K562 (cell line): ENCODE measurements at regions not wholly inside any gene's neighbourhood (a gene's known extent, or its start where the extent isn't known, plus 50 kb on each side); places are given as distances from the start of the nearest gene placed in this dataset.

Source experiments
- ATAC-seq: fragments of 200-7000 bp; cut with Tn5 transposase; 3 replicates; pipeline ENCODE4 v1.9.1; 2020; ENCODE audit warnings: moderate library complexity
- BruUV-seq: library from RNA; stranded (reverse); fragments of 400-500 nt; replicated peaks from 2 replicates; lab custom pipeline; 2021; lab: Mats Ljungman, UMichigan
- CTCF ChIA-PET: fragments of 300-600 bp; formaldehyde crosslinking; extraction: SDS; loops from one replicate; lab custom pipeline; 2021; ENCODE audit warnings: low intra/inter-chr PET ratio; lab: Yijun Ruan, JAX
- POLR2A ChIA-PET: fragments of 300-600, 350-650 bp; sonication (Branson Sonifier 250); formaldehyde crosslinking; extraction: SDS; loops from one replicate; lab custom pipeline; 2021; ENCODE audit warnings: antibody characterized with exemption, inconsistent platforms; lab: Yijun Ruan, JAX
- DNase-seq, 4 experiments: peaks; one replicate each; pipeline versions ENCODE4 v3.0.0 to v3.0.0-alpha.2; 2011 to 2018; ENCODE audit warnings: low spot score in 3 of 4, mixed read lengths in 3 of 4; ENCODE audit errors: extremely low read depth in 1 of 4
- FAIRE-seq: peaks from 2 replicates; lab custom pipeline; 2011; peaks lifted over from hg19 to GRCh38; lab: Jason Lieb, UNC
- H2AFZ ChIP-seq: 2 replicates; pipeline ENCODE4 v1.6.0; 2011; ENCODE audit warnings: low read depth, low read length, control low read depth, inconsistent platforms
- H3K27ac ChIP-seq: fragments of 200-600 bp; 3 replicates; pipeline ENCODE4 v1.8.0; 2011; ENCODE audit warnings: low read depth, mild to moderate bottlenecking, control low read depth, inconsistent platforms, low read length, moderate library complexity, mixed read lengths; ENCODE audit errors: extremely low read depth
- H3K27me3 ChIP-seq, 2 experiments: fragments of 300-600 bp in 1 of 2; 2 replicates in 1 of 2; 3 replicates in 1 of 2; pipeline versions ENCODE4 v1.6.0 to v1.8.0; 2011; ENCODE audit warnings: inconsistent platforms in 2 of 2, low read length in 2 of 2, mild to moderate bottlenecking in 1 of 2, mixed read lengths in 1 of 2, moderate library complexity in 1 of 2; ENCODE audit not compliant: control insufficient read depth in 2 of 2, insufficient read depth in 2 of 2
- H3K36me3 ChIP-seq: fragments of 300-600 bp; 3 replicates; pipeline ENCODE4 v1.8.0; 2011; ENCODE audit warnings: mild to moderate bottlenecking, low read length, inconsistent platforms; ENCODE audit not compliant: control insufficient read depth, insufficient read depth
- H3K4me1 ChIP-seq, 2 experiments: fragments of 200-600 bp in 1 of 2; replicated peaks in 1 of 2; 2 replicates in 1 of 2; 3 replicates in 1 of 2; pipeline versions ENCODE4 v1.5.1 to v1.8.0; 2011; ENCODE audit warnings: inconsistent platforms in 2 of 2, low read length in 2 of 2, mild to moderate bottlenecking in 1 of 2, mixed read lengths in 1 of 2, moderate library complexity in 1 of 2; ENCODE audit not compliant: control insufficient read depth in 2 of 2, insufficient read depth in 2 of 2
- H3K4me2 ChIP-seq: 2 replicates; pipeline ENCODE4 v1.6.1; 2011; ENCODE audit warnings: low read length, control low read depth, inconsistent platforms, mixed read lengths; ENCODE audit not compliant: insufficient read depth
- H3K4me3 ChIP-seq: fragments of 200-600 bp; sonication (generic), shearing (Covaris generic); 2 replicates; pipeline ENCODE4 v1.5.1; 2016; ENCODE audit warnings: control low read depth, inconsistent platforms
- H3K79me2 ChIP-seq: fragments of 200-600 bp; 3 replicates; pipeline ENCODE4 v1.8.0; 2011; ENCODE audit warnings: low read length, inconsistent platforms; ENCODE audit not compliant: control insufficient read depth, insufficient read depth
- H3K9ac ChIP-seq, 2 experiments: 2 replicates each; pipeline versions ENCODE4 v1.6.0 to v1.6.1; 2011; ENCODE audit warnings: low read depth in 2 of 2, low read length in 2 of 2, control low read depth in 1 of 2, inconsistent platforms in 1 of 2, mild to moderate bottlenecking in 1 of 2, mixed read lengths in 1 of 2; ENCODE audit not compliant: insufficient read depth in 1 of 2
- H3K9me1 ChIP-seq: one replicate; pipeline ENCODE4 v1.6.0; 2011; ENCODE audit warnings: inconsistent platforms, mild to moderate bottlenecking, low read length, moderate library complexity; ENCODE audit not compliant: control insufficient read depth, insufficient read depth
- H3K9me3 ChIP-seq: replicated peaks from 2 replicates; pipeline ENCODE4 v1.5.1; 2011; ENCODE audit warnings: low read depth, low read length, inconsistent platforms; ENCODE audit not compliant: control insufficient read depth, insufficient read depth
- H4K20me1 ChIP-seq: replicated peaks from 2 replicates; pipeline ENCODE4 v1.6.1; 2011; ENCODE audit warnings: low read length, inconsistent platforms, mixed read lengths; ENCODE audit not compliant: control insufficient read depth, insufficient read depth
- CBFA2T2 ChIP-seq: fragments of 450-650 bp; conservative IDR thresholded peaks from 2 replicates; pipeline ENCODE4 v1.6.1; 2017; ENCODE audit warnings: mild to moderate bottlenecking
- EGR1 ChIP-seq: fragments of 450-650 bp; conservative IDR thresholded peaks from 2 replicates; pipeline ENCODE4 v1.6.1; 2017; ENCODE audit warnings: mild to moderate bottlenecking
- MTF1 ChIP-seq: fragments of 250-450 bp; sonication (Bioruptor Pico); IDR thresholded peaks from 2 replicates; pipeline ENCODE4 v1.9.0; 2021; ENCODE audit warnings: moderate library complexity, mild to moderate bottlenecking, inconsistent platforms, borderline replicate concordance
- NEUROD1 ChIP-seq: fragments of 150-350 bp; IDR thresholded peaks from 2 replicates; pipeline ENCODE4 v1.6.1; 2014; ENCODE audit warnings: borderline replicate concordance, low read length, low read depth; ENCODE audit not compliant: partially characterized antibody
- PHF8 ChIP-seq: fragments of 200-600 bp; sonication (generic); IDR thresholded peaks from 2 replicates; pipeline ENCODE4 v1.6.1; 2012; ENCODE audit warnings: mixed run types, mild to moderate bottlenecking, inconsistent platforms, low read length, moderate library complexity, borderline replicate concordance
- RBBP5 ChIP-seq: fragments of 200-600 bp; sonication (generic); IDR thresholded peaks from 2 replicates; pipeline ENCODE4 v1.6.1; 2012; ENCODE audit warnings: borderline replicate concordance, mild to moderate bottlenecking, low read length, control low read depth, inconsistent platforms; ENCODE audit not compliant: insufficient read depth, poor library complexity, severe bottlenecking
- RBM25 ChIP-seq: fragments of 200-400 bp; formaldehyde crosslinking; IDR thresholded peaks from 2 replicates; pipeline ENCODE4 v1.6.1; 2018; ENCODE audit warnings: low read length, low read depth, moderate library complexity; ENCODE audit not compliant: severe bottlenecking
- VEZF1 ChIP-seq: fragments of 200-800 bp; sonication (Bioruptor generic); IDR thresholded peaks from 2 replicates; pipeline ENCODE4 v1.6.1; 2017; ENCODE audit warnings: missing genetic modification characterization, missing compliant biosample characterization
- ZNF165 ChIP-seq: fragments of 250-450 bp; sonication (Bioruptor Pico); IDR thresholded peaks from 2 replicates; pipeline ENCODE4 v1.4.0; 2020; ENCODE audit warnings: borderline replicate concordance
- ZNF518B ChIP-seq: fragments of 250-450 bp; sonication (Bioruptor Pico); IDR thresholded peaks from 2 replicates; pipeline ENCODE4 v1.5.0; 2021; ENCODE audit warnings: mild to moderate bottlenecking, moderate library complexity
- ZNF830 ChIP-seq: fragments of 250-450 bp; sonication (Bioruptor Pico); IDR thresholded peaks from 2 replicates; pipeline ENCODE4 v1.5.0; 2021; ENCODE audit warnings: mild to moderate bottlenecking
- WGBS: fragments of 100-300 bp; shearing (Covaris generic); methylation state at CpG from one replicate; pipeline ENCODE4 v1.1.6; 2016; ENCODE audit warnings: low coverage, mixed read lengths; ENCODE audit not compliant: insufficient coverage; ENCODE audit errors: missing lambda C conversion rate; 5-methylcytosine and 5-hydroxymethylcytosine counted together
- in situ Hi-C: fragments of 300-500 bp; cut with MboI; formaldehyde crosslinking; loops from 4 replicates; pipeline ENCODE4 v1.15.0; 2018; ENCODE audit warnings: inconsistent platforms, mixed read lengths
- intact Hi-C: fragments of 100-400 bp; cut with micrococcal nuclease; formaldehyde crosslinking; loops from 2 replicates; pipeline ENCODE4 v1.14.2; 2022

- H4K20me1 ChIP-seq: no peaks in the 10 kb centered on the region
- no peaks in the 10 kb centered on the region for H3K79me2 ChIP-seq
- intact Hi-C loops: no loop called here
- peaks cover 0 to 4% of the 10 kb centered on the region in 2 experiments; a peak in 1 of 5 replicates for H3K4me1 ChIP-seq
- no peak for TF ChIP-seq EGR1
- no peak for TF ChIP-seq ZNF830 (CRISPR knock-in tag)
- no peak for TF ChIP-seq ZNF518B (CRISPR knock-in tag)
- TF ChIP-seq RBBP5: no peak
- no peak for TF ChIP-seq ZNF165
- TF ChIP-seq MTF1 (CRISPR knock-in tag): no peak
- no peak for TF ChIP-seq PHF8
- no peak for TF ChIP-seq NEUROD1
- no peak for TF ChIP-seq CBFA2T2
- TF ChIP-seq RBM25: no peak
- TF ChIP-seq VEZF1 (CRISPR knock-in tag): no peak
- in situ Hi-C loops: no loop called here
- POLR2A ChIA-PET: no interaction called here
- H3K4me2 ChIP-seq: no peak overlapping the region
- H3K9ac ChIP-seq: no peak overlapping the region
- H3K9me3 ChIP-seq: no peaks in the 10 kb centered on the region
- FAIRE-seq (no peak), ATAC-seq (no peak), DNase-seq (no peak)
- 69% methylated on average over 1 of the region's 1 CpG for WGBS
- H3K27ac ChIP-seq: no peak overlapping the region
- H3K27me3 ChIP-seq: no peaks in the 10 kb centered on the region
- CTCF ChIA-PET: no interaction called here
- no peaks in the 10 kb centered on the region for H3K36me3 ChIP-seq
- no peaks in the 10 kb centered on the region for H3K9me1 ChIP-seq
- H2AFZ ChIP-seq: no peak overlapping the region
- no peak overlapping the region for H3K4me3 ChIP-seq
- BruUV-seq: no TSS peak
Measured at GRCh38 chr3:177444696-177445095, 247.4 kb upstream of the TBL1XR1 start.
